HUES64 (cell line): ENCODE measurements at regions not wholly inside any gene's neighbourhood (a gene's known extent, or its start where the extent isn't known, plus 50 kb on each side); places are given as distances from the start of the nearest gene placed in this dataset.

Experiments
- H3K27ac ChIP-seq: 2 replicates; pipeline ENCODE4 v1.7.0; 2013; ENCODE audit warnings: low read depth, low read length, inconsistent platforms
- H3K27me3 ChIP-seq: 2 replicates; pipeline ENCODE4 v1.6.1; 2013; ENCODE audit warnings: mild to moderate bottlenecking, low read length; ENCODE audit not compliant: insufficient read depth
- H3K36me3 ChIP-seq: 2 replicates; pipeline ENCODE4 v1.6.1; 2013; ENCODE audit warnings: mild to moderate bottlenecking, low read length; ENCODE audit not compliant: insufficient read depth
- H3K4me1 ChIP-seq: 2 replicates; pipeline ENCODE4 v1.6.1; 2013; ENCODE audit warnings: mild to moderate bottlenecking, low read length, moderate library complexity; ENCODE audit not compliant: insufficient read depth
- H3K4me3 ChIP-seq: 2 replicates; pipeline ENCODE4 v1.5.1; 2013; ENCODE audit warnings: mild to moderate bottlenecking, low read length, moderate library complexity
- H3K9ac ChIP-seq: 2 replicates; pipeline ENCODE4 v1.6.1; 2013; ENCODE audit warnings: mild to moderate bottlenecking, low read depth, low read length
- H3K9me3 ChIP-seq: 2 replicates; pipeline ENCODE4 v1.6.1; 2013; ENCODE audit warnings: low read depth, low read length; ENCODE audit not compliant: insufficient read depth
- WGBS: fragments of 150-250, 120-280 bp; methylation state at CpG from one replicate; pipeline ENCODE4 v1.1.7; 2013; ENCODE audit warnings: missing lambda C conversion rate; 5-methylcytosine and 5-hydroxymethylcytosine counted together

DNA sequence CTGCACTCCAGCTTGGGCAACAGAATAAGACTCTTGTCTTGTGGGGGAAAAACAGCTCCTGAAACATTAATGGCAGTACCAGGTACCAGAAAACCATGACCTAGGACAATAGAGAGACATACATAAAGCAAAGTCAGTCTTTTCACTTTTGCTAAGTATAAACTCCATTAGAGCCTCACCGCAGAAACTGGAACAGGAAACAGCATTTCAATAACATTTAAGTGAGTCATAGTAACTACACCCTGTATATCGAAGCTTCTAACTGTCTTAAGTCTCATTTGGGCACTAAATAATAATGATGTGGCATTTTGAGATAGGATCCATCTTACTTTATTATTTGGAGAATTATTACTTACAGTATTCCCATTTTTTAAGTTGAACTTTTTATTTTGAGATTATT, 517.8 kb upstream of the CELF2 start:
- WGBS, result 94% methylated on average over 2 of the region's 2 CpGs
- H3K4me3 ChIP-seq, result no peak overlapping the region
- H3K9ac ChIP-seq, result no peak overlapping the region
- H3K9me3 ChIP-seq, result peaks cover 4% of the 10 kb centered on the region; the same call in 1 of the 2 replicates
- H3K27ac ChIP-seq, result no peak overlapping the region
- no peaks in the 10 kb centered on the region for H3K4me1 ChIP-seq
- H3K27me3 ChIP-seq, result no peaks in the 10 kb centered on the region
- H3K36me3 ChIP-seq, result no peaks in the 10 kb centered on the region

DNA sequence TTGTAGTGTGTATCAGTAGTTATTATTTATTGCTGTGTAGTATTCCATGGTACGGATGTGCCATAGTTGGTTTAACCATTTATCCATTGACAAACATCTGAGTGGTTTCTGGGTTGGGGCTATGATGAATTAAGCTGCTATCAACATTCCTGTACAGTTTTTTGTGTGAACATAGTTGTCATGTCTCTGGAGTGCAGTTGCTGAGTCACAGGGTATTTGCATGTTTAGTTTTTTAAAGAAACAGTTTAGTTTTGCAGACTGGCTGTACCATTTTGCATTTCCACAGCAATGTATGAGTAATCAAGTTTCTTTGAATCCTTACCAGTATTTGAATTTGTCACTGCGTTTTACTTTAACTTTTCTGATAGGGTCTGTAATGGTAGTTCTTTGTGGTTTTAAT, 516.7 kb upstream of the CELF2 start:
- Histone ChIP-seq H3K27me3 (no peaks in the 10 kb centered on the region), H3K9me3 (peaks cover 4% of the 10 kb centered on the region; the same call in 1 of the 2 replicates), H3K4me1 (no peaks in the 10 kb centered on the region), H3K27ac (no peak overlapping the region), H3K9ac (no peak overlapping the region), H3K4me3 (no peak overlapping the region), H3K36me3 (no peaks in the 10 kb centered on the region)
- WGBS, result 97% methylated on average over 2 of the region's 2 CpGs

DNA sequence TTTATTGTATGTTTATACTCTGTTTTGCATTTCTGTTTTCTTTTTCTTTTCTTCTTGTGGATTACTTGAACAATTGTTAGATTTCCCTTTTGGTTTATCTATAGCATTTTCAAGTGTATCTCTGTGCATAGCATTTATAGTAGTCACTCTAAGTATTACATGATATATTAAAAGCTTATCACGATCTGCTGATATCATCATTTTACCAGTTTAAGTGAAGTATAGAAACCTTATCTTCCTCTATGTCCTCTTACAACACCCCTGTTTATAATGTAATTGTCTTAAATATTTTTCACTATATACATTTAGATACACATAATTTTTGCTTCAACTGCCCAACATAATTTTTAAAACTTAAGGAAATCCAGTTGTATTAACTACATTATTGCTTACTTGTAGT, 513.9 kb upstream of the CELF2 start:
- WGBS, result no CpG with 5 or more reads among the region's 1 CpG
- Histone ChIP-seq H3K4me1 (no peaks in the 10 kb centered on the region), H3K36me3 (no peaks in the 10 kb centered on the region), H3K27ac (no peak overlapping the region), H3K4me3 (no peak overlapping the region), H3K9ac (no peak overlapping the region), H3K9me3 (peaks cover 4% of the 10 kb centered on the region; the same call in 1 of the 2 replicates), H3K27me3 (no peaks in the 10 kb centered on the region)

DNA sequence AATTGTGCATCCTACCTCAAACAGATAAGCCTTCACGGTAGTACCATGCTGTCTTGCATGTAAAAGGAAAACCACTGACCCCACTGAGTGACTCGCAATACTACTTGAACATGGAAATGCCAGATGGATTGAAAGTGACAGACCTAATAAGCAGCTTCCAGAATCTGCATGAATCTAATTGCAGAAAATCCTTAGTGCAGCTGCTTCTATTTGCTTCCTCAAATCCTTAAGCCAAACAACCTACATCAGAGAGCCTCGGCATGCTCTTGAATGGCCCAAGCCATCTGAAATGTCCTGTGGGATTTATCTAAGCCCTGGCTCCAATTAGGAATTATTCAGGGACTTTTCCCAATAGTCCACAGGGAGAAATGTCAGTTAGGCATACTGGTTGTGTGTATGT, 509.5 kb upstream of the CELF2 start:
- Histone ChIP-seq H3K4me3 (no peak overlapping the region), H3K9ac (no peak overlapping the region), H3K27me3 (no peaks in the 10 kb centered on the region), H3K4me1 (no peaks in the 10 kb centered on the region), H3K27ac (no peak overlapping the region), H3K9me3 (no peaks in the 10 kb centered on the region), H3K36me3 (no peaks in the 10 kb centered on the region)
- 96% methylated on average over 3 of the region's 3 CpGs for WGBS

DNA sequence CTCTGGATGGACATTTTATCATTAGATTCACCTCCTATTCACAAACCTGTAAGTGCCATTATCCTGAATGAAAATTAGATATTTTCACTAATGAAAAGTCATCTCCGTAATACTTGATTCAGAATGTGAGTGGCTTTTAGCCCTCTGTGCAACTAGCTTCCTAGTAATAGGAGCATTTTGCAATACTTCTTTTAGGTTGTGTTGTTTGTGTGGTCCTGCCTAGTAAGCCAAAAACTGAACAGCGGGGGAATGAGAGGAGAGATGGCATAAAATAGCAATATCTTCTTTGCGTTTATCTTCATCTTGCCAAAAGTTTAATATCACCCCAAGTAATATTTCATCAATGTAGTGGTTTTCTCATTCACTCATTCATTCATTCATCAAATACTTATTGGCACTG, 507.5 kb upstream of the CELF2 start:
- Histone ChIP-seq H3K4me3 (no peak overlapping the region), H3K9ac (no peak overlapping the region), H3K27me3 (no peaks in the 10 kb centered on the region), H3K27ac (no peak overlapping the region), H3K4me1 (no peaks in the 10 kb centered on the region), H3K36me3 (no peaks in the 10 kb centered on the region), H3K9me3 (no peaks in the 10 kb centered on the region)
- 90% methylated on average over 3 of the region's 3 CpGs for whole genome bisulfite sequencing

DNA sequence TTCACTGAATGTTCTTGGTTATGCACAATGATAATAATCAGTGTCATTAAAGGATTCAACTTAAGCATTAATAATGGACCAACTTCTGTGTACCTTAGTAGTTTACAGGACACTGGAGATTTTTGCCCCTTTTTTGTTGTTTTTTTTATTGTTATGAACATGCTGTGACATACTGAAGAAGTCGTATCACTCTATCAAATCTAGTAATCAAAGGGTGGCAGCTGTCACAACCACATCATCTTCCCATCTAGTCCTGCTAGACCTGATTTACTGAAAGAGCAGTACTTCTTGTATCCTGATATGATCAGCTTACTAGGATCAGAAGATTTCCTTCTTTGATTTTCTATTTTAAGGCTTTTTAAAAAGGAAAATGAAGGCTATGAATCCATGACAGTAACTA, 504.6 kb upstream of the CELF2 start:
- WGBS, result 100% methylated on average over 1 of the region's 1 CpG

DNA sequence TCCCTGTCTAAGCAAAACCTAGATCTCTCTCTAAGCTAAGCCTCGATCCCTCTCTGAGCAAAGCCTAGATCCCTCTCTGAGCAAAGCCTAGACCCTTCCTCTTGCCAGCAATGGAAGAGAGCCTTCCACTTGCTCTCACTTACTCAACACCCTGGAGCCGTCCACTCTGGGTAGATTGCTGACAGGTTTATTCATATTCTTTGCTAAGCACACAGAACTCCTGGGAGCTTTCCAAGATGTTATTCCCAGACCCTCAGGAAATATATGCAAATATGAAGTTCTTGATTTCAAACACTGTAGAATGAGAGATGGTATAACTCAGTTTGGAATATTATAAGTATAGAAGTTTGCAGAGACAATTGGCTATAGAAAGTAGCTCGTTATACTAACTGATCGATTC, 503.8 kb upstream of the CELF2 start:
- H3K4me1 ChIP-seq, result no peaks in the 10 kb centered on the region
- H3K27ac ChIP-seq, result no peak overlapping the region
- no peak overlapping the region for H3K9ac ChIP-seq
- no peaks in the 10 kb centered on the region for H3K36me3 ChIP-seq
- WGBS, result 97% methylated on average over 4 of the region's 4 CpGs
- no peaks in the 10 kb centered on the region for H3K27me3 ChIP-seq
- no peak overlapping the region for H3K4me3 ChIP-seq
- H3K9me3 ChIP-seq, result no peaks in the 10 kb centered on the region

More for the DNA sequence above, 504.6 kb upstream of the CELF2 start:
- Histone ChIP-seq H3K9me3 (no peaks in the 10 kb centered on the region), H3K9ac (no peak overlapping the region), H3K27ac (no peak overlapping the region), H3K4me3 (no peak overlapping the region), H3K4me1 (no peaks in the 10 kb centered on the region), H3K27me3 (no peaks in the 10 kb centered on the region), H3K36me3 (no peaks in the 10 kb centered on the region)

DNA sequence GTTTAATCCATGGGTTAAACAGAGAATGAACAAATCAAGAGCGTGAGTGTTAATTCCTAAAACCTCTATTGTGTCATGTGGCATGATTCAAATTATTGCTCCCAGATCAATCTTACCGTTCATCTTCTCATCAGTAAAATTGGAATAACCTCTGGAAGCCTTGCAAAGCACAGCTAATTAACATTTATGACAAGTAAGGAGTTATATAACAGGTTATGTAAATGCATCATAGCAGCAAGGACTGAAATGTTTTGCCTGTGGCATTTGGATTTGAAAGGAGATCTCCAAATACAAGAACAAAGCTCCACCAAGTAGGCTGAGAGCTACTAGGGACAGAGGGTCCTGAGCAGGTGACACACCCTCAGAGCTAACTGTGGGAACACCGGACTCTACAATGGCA, 502.9 kb upstream of the CELF2 start:
- Histone ChIP-seq H3K4me1 (no peaks in the 10 kb centered on the region), H3K27ac (no peak overlapping the region), H3K36me3 (no peaks in the 10 kb centered on the region), H3K4me3 (no peak overlapping the region), H3K9ac (no peak overlapping the region), H3K27me3 (no peaks in the 10 kb centered on the region), H3K9me3 (no peaks in the 10 kb centered on the region)
- WGBS, result 98% methylated on average over 3 of the region's 3 CpGs

DNA sequence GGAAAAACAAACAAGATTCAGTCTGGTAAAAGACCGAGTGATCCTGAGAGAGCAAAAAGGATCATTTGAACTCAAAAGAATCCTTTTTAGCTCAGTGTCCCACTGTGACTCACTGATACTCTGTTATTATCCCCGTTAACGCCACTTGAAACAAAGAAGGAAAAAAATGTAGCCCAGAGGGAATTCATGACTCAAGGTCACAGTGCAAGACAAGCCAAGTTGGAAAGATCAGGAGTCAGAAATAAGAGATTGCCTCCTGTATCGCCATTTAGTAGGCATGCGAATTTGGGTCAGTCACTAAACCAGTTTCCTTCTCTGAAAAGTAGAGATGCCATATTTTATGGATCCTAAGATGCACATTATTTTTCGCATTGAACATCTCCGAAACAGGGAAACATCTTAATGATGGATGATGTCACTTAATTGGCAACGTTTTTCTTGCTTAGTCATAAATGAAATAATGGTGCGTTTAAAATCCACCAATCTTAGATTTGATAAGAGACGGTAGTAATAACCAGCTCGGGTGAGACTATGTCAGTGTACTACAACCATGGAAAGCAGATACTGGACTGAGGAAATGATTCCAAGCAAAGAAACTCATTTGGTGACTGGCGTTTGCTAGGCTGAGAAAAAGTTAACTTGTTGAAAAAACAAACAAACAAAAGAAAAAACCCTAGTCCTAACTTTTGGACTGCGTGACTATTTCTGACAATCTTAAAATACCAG, 502.0 kb upstream of the CELF2 start:
- H3K27ac ChIP-seq, result no peak overlapping the region
- H3K36me3 ChIP-seq, result no peaks in the 10 kb centered on the region

DNA sequence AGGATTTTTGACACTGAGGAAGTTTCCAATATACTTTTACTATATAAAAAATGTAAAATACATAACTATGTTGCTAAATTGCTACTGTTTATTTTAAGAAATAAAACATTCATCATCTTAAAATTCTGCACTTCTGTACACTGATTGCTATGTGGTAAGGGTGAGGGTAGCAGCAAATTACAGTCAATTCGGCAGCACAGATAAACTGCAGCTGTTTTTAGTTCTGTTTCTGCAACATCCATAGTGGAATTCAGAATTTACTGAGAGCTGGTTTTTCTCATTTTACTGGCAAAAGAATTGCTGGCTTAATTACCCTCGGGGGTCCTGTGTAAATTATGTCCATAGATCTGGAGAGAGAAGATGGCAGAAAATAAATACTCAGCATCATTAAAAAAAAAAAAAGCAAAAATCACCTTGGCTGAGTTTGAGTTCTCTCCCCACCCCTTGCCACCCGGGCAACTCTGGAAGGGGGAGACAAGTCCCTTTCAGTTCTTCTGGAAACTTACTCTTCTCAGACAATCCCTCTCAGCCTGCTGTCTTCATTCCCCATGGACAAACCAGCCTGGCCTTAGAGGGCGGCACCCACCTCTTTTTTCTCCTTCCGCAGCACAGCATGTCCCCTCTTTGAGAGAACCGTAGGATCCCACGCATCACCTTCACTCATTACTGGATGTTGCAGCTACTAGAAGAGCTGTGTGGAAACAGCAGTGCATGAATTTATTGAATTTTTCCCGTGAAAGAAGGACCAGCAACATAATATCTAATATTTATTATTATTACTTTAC, 501.1 kb upstream of the CELF2 start:
- H3K27ac ChIP-seq, result no peak overlapping the region
- no peak overlapping the region for H3K9ac ChIP-seq
- no peaks in the 10 kb centered on the region for H3K4me1 ChIP-seq
- no peaks in the 10 kb centered on the region for H3K36me3 ChIP-seq
- no peaks in the 10 kb centered on the region for H3K9me3 ChIP-seq
- no peak overlapping the region for H3K4me3 ChIP-seq
- H3K27me3 ChIP-seq, result no peaks in the 10 kb centered on the region
- 82% methylated on average over 7 of the region's 8 CpGs for WGBS

More for the DNA sequence above, 502.0 kb upstream of the CELF2 start:
- no peak overlapping the region for H3K9ac ChIP-seq
- no peaks in the 10 kb centered on the region for H3K4me1 ChIP-seq
- no peak overlapping the region for H3K4me3 ChIP-seq
- WGBS, result 93% methylated on average over 13 of the region's 13 CpGs
- no peaks in the 10 kb centered on the region for H3K9me3 ChIP-seq
- no peaks in the 10 kb centered on the region for H3K27me3 ChIP-seq

DNA sequence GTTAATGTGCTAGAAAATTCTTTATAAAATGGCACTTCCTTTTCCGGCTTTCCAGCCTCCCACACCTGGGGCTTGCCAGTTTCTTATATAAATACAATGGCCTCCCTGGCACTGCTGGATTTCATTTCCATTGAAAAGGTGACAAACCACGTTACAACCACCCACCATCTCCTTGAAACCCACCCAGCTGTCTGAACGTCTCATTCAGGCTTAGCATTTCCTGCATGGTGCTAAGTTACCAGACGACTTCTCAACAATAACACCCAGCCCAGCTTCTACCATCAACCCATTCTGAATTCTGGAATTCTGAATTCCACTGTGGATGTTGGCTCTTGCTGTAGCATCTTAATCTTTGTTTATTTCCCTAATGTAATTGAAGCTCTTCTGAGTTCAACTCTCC, 499.8 kb upstream of the CELF2 start:
- Histone ChIP-seq H3K4me1 (no peaks in the 10 kb centered on the region), H3K27ac (no peak overlapping the region), H3K9ac (no peak overlapping the region), H3K9me3 (no peaks in the 10 kb centered on the region), H3K4me3 (no peak overlapping the region), H3K27me3 (no peaks in the 10 kb centered on the region), H3K36me3 (no peaks in the 10 kb centered on the region)
- 87% methylated on average over 4 of the region's 4 CpGs for WGBS
